ENCODE measurements at regions not wholly inside any gene's neighbourhood (a gene's known extent, or its start where the extent isn't known, plus 50 kb on each side); places are given as distances from the start of the nearest gene placed in this dataset.

DNA sequence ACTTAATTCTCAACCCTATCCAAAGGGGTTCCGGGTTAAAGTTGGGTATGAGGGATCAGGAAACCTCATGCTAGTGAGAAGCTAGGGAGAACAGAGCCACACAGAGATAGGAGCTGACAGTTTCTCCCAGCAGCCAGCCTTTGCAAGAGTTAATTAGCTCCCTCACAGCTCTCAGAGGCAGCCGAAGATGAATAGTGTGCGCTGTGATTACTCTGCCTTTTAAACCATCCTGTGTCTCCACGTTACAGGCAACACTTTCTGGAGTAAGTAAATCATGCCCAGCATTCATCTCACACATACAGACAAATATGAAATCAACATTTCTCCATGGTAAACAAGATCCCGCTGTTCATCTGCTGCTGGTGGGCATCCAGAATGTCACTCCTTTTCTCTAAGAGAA is 429.6 kb downstream of the INSC start:
- Mint-ChIP-seq H3K27ac (no peak overlapping the region), H3K27me3 (ENCODE audit: low read depth in 3 of 3) (no peaks in the 10 kb centered on the region), H3K36me3 (no peaks in the 10 kb centered on the region), H3K4me1 (no peaks in the 10 kb centered on the region), H3K4me3 (no peak overlapping the region), H3K9me3 (peaks cover 0 to 5% (median 2%) of the 10 kb centered on the region in 6 donors)
- no peak for DNase-seq

DNA sequence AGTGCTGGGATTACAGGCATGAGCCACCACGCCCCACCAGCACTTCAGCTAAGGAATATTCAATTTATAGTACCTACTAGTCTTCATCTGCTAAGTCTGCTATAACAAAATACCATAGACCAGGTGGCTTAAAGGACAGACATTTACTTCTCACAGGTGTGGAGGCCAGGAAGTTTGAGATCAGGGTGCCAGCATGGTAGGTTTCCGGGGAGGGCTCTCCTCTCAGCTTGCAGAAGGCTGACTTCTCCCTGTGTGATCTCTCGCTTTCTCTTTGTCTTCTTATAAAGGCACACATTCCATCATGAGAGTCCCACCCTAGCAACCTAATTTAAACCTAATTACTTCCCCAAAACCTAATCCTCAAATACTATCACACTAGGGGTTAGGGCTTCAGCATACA is 433.0 kb downstream of the INSC start:
- H3K36me3 Mint-ChIP-seq = no peaks in the 10 kb centered on the region
- H3K27me3 Mint-ChIP-seq (ENCODE audit: low read depth in 3 of 3) = peaks cover 0 to 4% (median 0%) of the 10 kb centered on the region in 3 donors
- H3K27ac Mint-ChIP-seq = no peak overlapping the region
- H3K4me1 Mint-ChIP-seq = no peaks in the 10 kb centered on the region
- H3K4me3 Mint-ChIP-seq = no peak overlapping the region
- no peak for DNase-seq
- H3K9me3 Mint-ChIP-seq = peaks cover 0 to 4% (median 0%) of the 10 kb centered on the region in 6 donors

DNA sequence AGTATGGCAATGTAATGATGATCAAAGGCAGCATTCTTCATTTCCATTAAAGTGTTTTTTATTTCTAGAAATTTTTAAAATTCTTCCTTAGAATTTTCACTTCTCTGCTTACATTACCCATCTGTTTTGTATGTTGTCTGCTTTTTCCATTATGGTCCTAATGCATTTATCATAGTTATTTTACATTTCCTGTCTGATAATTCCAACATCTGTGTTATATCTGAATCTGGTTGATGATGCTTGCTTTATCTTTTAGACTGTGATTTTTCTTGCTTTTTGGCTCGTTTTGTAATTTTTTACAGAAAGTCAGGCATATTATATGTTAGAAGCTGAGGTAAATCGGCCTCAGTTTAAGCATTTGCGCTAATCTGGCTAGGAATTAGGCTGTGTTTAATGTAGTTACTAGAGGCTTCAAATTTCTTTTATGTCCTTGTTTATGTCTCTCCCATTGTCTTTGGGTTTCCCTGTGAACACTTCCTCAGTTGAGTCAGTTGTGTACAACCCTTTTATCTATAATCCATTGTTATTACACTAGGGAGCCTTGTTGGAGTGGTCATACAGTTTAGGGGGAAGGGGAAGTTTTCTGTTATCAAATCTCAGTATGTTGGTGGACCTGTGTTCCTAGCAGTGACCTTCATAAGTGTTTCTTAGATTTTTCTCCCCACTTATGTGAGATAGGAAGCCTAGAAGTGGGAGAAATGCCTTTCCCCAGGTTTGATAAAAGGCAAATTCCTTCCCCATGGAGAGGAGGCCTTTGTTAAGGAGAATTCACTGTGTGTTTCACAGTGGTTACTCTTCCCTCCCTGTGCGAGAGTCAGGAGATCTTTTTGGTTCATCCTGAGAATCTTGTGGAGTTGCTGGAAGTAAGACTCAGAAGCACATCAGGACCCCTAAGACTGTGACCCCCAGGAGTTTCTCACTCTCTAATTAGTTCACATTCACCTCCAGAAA is 437.5 kb downstream of the INSC start:
- Mint-ChIP-seq H3K9me3 (peaks cover 0 to 10% (median 1%) of the 10 kb centered on the region in 6 donors), H3K36me3 (no peaks in the 10 kb centered on the region), H3K4me3 (no peak overlapping the region), H3K4me1 (no peaks in the 10 kb centered on the region), H3K27me3 (ENCODE audit: low read depth in 3 of 3) (peaks cover 0 to 4% (median 3%) of the 10 kb centered on the region in 3 donors), H3K27ac (no peak overlapping the region)
- DNase-seq = no peak

DNA sequence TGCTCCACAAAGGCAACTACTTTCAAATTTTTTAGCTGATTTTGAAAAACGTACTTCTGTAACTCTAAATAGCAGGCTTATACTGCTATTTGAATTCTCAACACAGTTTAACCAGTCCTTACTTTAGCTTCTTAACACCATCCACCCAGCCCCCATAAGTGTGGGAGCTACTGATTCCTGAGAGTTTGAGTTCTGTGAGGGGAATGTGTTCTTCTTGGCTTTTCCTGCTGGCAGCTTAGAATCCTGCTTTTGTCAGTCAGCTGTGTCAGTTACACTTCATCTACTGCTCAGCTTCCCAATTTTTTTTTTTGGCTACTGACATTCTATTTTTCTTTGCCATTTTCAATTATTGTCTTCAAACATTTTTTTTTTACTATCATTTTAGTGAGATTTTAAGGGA is 440.4 kb downstream of the INSC start:
- DNase-seq = no peak
- Mint-ChIP-seq H3K36me3 (no peaks in the 10 kb centered on the region), H3K4me3 (no peak overlapping the region), H3K27me3 (ENCODE audit: low read depth in 3 of 3) (peaks cover 0 to 7% (median 6%) of the 10 kb centered on the region in 3 donors), H3K9me3 (peaks cover 0 to 15% (median 5%) of the 10 kb centered on the region in 6 donors), H3K27ac (no peak overlapping the region), H3K4me1 (no peaks in the 10 kb centered on the region)

DNA sequence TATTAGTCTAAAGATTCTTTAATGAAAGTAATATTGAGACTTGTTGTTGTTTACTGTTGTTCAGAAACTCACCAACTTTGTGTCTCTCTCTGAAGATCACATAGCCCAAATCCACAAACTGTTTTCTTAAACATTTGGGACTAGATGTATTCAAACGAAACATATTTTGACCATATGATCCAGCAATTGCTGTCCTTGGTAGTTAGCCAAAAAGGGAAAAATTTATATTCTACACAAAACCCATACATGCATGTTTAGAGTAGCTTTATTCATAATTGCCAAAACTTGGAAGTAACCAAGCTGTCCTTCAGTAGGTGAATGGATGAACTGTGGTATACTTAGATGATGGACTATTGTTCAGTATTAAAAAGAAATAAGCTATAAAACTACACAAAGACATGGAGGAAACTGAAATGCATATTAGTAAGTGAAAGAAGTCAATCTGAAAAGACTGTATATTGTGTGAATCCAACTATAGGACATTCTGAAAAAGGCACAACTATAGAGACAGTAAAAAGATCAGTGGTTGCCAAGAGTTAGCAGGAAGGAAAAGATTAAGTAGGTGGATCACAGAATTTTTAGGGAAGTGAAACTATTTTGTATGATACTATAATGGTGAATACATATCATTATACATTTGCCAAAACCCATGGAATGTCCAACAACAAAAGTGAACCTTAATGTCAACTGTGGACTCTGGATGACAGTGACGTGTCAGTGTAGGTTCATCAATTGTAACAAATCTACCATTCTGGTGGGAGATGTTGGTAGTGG is 442.9 kb downstream of the INSC start:
- Mint-ChIP-seq H3K4me1 (no peaks in the 10 kb centered on the region), H3K4me3 (no peak overlapping the region), H3K36me3 (no peaks in the 10 kb centered on the region), H3K27ac (no peak overlapping the region), H3K27me3 (ENCODE audit: low read depth in 3 of 3) (peaks cover 0 to 7% (median 2%) of the 10 kb centered on the region in 3 donors), H3K9me3 (peaks cover 0 to 16% (median 7%) of the 10 kb centered on the region in 6 donors)
- DNase-seq = no peak

DNA sequence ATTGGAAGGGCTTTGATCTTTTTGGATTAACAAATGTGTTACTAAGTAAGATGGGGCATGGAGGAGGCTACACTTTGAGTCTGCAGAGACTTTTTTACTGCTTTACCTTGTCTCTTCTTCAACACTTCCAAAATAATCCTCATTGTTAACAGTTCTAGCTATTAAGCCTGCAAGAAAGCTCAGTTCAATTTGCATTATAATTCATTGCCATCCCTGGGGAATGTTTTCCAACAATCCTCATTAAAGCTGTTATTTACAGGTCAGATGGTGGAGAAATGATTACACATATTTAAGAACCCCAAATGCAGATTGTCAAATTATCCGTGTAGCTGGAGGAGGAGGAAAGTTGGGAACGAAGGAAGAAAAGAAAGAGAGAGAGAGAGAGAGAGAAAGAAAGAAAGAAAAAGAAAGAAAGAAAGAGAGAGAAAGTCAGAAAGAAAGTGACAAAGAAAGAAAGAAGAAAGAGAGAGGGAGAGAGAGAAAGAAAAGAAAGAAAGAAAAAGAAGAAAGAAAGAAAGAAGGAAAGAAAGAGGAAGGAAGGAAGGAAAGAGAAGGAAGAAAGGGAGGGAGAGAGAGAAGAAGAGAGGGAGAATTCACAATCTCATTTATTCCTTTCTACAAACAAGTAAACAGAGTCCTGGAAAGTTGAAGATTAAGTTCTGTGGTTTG is 443.9 kb downstream of the INSC start:
- no peaks in the 10 kb centered on the region for H3K36me3 Mint-ChIP-seq

DNA sequence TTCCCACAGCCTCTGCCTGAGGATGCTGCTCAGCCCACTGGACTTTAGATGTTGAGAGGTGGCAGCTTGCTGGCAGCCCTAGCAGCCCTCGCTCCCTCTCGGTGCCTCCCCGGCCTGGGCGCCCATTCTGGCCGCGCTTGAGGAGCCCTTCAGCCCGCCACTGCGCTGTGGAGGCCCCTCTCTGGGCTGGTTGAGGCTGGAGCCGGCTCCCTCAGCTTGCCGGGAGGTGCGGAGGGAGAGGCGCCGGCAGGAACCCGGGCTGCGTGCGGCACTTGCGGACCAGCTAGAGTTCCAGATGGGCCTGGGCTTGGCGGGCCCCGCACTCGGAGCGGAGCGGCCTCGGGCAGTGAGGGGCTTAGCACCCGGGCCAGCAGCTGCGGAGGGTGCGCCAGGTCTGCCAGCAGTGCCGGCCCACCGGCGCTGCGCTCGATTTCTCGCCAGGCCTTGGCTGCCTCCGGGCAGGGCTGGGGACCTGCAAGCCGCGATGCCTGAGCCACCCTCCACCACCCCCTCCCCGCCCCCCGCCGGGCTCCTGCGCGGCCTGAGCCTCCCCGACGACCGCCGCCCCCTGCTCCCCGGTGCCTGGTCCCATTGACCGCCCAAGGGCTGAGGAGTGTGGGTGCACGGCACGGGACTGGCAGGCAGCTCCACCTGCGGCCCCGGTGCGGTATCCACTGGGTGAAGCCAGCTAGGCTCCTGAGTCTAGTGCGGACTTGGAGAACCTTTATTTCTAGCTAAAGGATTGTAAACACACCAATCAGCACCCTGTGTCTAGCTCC is 446.2 kb downstream of the INSC start:
- H3K4me3 Mint-ChIP-seq = no peak overlapping the region
- H3K36me3 Mint-ChIP-seq = no peaks in the 10 kb centered on the region
- peaks cover 0 to 15% (median 8%) of the 10 kb centered on the region in 6 donors for H3K9me3 Mint-ChIP-seq
- peaks cover 0 to 4% (median 4%) of the 10 kb centered on the region in 3 donors for H3K27me3 Mint-ChIP-seq (ENCODE audit: low read depth in 3 of 3)
- H3K27ac Mint-ChIP-seq = no peak overlapping the region
- H3K4me1 Mint-ChIP-seq = no peaks in the 10 kb centered on the region
- DNase-seq = no peak

More for the DNA sequence above, 443.9 kb downstream of the INSC start:
- H3K27me3 Mint-ChIP-seq (ENCODE audit: low read depth in 3 of 3) = peaks cover 0 to 4% (median 2%) of the 10 kb centered on the region in 3 donors
- H3K27ac Mint-ChIP-seq = no peak overlapping the region
- no peak for DNase-seq
- no peak overlapping the region for H3K4me3 Mint-ChIP-seq
- H3K4me1 Mint-ChIP-seq = no peaks in the 10 kb centered on the region
- peaks cover 0 to 10% (median 7%) of the 10 kb centered on the region in 6 donors for H3K9me3 Mint-ChIP-seq

DNA sequence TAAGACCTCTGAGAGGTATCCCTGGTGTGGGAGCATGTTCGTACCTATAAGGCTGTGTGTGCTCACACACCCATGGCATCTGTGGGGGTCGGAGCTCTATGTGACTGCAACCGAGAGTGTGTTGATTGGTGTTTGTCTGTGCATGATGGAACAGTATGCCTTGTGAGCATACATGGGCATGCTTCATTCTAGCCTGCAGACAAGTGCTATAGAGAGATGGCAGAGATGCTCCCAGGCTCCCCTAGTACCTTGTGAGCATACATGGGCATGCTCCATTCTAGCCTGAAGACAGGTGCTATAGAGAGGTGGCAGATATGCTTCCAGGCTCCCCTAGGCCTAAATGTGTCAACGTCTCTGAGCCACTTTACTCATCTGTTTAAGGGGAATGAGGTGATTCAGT is 447.5 kb downstream of the INSC start:
- DNase-seq = no peak
- no peak overlapping the region for H3K27ac Mint-ChIP-seq
- H3K4me3 Mint-ChIP-seq = no peak overlapping the region
- no peaks in the 10 kb centered on the region for H3K36me3 Mint-ChIP-seq
- peaks cover 1 to 4% (median 4%) of the 10 kb centered on the region in 3 donors for H3K27me3 Mint-ChIP-seq (ENCODE audit: low read depth in 3 of 3)
- no peaks in the 10 kb centered on the region for H3K4me1 Mint-ChIP-seq
- H3K9me3 Mint-ChIP-seq = peaks cover 2 to 19% (median 7%) of the 10 kb centered on the region in 6 donors

DNA sequence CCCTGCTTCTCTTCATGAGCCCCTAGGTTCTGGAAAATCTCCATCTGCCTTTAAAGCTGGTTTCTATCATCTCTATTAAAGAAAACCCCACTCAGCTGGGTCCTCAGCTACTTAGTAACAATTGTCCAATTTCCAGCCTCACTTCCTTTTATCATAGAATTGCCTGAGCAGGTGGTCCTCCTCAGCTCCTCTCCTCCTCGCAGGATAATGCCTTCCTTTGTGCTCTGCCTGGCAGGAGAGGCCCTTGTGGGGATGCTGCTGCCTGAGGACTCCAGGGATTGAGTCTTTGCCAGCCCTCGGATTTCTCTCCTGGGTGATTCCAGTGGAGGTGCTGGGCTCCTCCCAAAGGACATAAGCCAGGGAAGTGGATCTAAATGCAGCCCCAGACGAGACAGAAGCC is 448.3 kb downstream of the INSC start:
- Mint-ChIP-seq H3K4me3 (no peak overlapping the region), H3K4me1 (no peaks in the 10 kb centered on the region), H3K27ac (no peak overlapping the region), H3K9me3 (peaks cover 2 to 17% (median 7%) of the 10 kb centered on the region in 6 donors), H3K27me3 (ENCODE audit: low read depth in 3 of 3) (peaks cover 1 to 4% (median 4%) of the 10 kb centered on the region in 3 donors), H3K36me3 (no peaks in the 10 kb centered on the region)
- no peak for DNase-seq

DNA sequence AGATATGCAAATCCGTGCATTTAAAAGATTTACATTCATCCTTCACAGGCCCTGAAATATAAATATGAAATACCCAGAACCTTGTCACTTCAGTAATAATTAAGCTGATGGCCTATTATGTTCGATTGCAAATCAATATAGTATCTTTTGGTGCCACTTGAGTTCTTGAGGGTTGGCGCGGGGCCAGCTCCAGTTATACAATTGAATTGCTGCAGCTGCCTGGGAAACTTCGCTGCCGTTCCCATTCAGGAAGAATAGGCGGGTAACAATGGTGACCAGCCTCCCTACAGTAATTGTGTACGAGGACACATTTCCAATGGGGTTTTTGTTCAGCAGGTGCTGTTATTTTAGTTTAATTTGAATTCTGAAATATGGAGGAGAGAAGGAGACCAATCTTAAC is 451.2 kb downstream of the INSC start:
- DNase-seq = no peak
- no peaks in the 10 kb centered on the region for H3K4me1 Mint-ChIP-seq
- no peaks in the 10 kb centered on the region for H3K36me3 Mint-ChIP-seq
- no peak overlapping the region for H3K4me3 Mint-ChIP-seq
- H3K9me3 Mint-ChIP-seq = peaks cover 2 to 14% (median 8%) of the 10 kb centered on the region in 6 donors
- peaks cover 0 to 3% (median 2%) of the 10 kb centered on the region in 3 donors for H3K27me3 Mint-ChIP-seq (ENCODE audit: low read depth in 3 of 3)
- H3K27ac Mint-ChIP-seq = no peak overlapping the region

DNA sequence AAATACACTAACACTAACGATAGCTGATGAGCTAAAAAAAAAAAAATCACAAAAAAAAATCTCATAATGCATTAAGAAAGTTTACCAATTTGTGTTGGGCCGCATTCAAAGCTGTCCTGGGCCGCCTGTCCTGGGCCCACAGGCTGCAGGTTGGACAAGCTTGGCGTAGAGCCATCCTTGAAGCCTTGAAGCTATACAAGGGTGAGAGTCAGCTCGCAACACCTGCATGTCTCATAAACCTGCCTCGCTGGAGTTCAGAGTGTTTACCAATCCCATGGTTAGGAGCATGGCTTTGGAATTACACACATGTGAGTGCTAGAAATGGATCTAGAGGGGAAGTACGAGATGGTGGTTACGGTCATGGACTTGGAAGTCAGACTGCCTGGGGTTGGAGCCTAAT is 453.7 kb downstream of the INSC start:
- no peaks in the 10 kb centered on the region for H3K4me1 Mint-ChIP-seq
- H3K36me3 Mint-ChIP-seq = no peaks in the 10 kb centered on the region
- H3K27me3 Mint-ChIP-seq (ENCODE audit: low read depth in 3 of 3) = peaks cover 0 to 3% (median 2%) of the 10 kb centered on the region in 3 donors
- no peak overlapping the region for H3K4me3 Mint-ChIP-seq
- no peak for DNase-seq
- H3K27ac Mint-ChIP-seq = no peak overlapping the region
- H3K9me3 Mint-ChIP-seq = peaks cover 2 to 15% (median 8%) of the 10 kb centered on the region in 6 donors

DNA sequence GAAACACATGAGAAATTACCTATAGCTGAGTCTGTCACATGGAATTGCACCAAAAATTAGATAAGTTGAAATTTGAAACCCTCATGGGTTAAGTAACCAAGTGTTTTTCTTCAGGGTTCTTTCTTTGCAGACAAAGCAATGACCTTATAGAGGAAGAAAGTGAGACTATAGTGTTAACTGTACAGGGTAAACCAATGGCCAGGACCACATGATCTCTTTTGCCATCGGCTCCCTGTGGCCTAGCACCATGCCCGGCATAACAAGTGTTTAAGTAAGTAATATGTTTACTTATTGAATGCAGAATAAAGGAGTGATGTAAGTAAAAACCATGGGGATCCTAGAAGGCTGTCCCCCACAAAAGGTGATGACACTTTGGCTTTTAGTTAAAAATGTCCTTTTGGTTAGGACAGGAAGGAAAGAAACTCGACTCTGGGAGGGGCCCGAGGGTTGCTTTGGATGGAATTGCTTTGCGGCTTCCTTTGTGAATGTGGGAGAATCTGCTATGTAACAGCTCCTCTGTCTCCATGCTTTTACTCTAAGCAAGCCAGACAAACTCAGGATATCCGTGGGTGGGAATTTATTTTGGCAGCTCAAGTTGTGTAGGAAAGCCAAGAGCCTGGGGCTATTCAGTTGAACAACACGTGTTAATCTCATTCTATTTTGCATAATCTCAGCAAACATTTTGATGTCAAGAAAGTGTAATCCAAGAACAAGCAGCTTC is 454.7 kb downstream of the INSC start:
- DNase-seq = no peak
- Mint-ChIP-seq H3K36me3 (no peaks in the 10 kb centered on the region), H3K27me3 (ENCODE audit: low read depth in 3 of 3) (peaks cover 0 to 3% (median 2%) of the 10 kb centered on the region in 3 donors), H3K27ac (no peak overlapping the region), H3K4me1 (no peaks in the 10 kb centered on the region), H3K4me3 (no peak overlapping the region), H3K9me3 (peaks cover 2 to 15% (median 7%) of the 10 kb centered on the region in 6 donors)
